Stimulated activated CD4-positive, alpha-beta T cell treated with anti-CD3 and anti-CD28 coated beads, Interleukin-4, amount 100 ng/mL, for 24 hours (primary cell): ENCODE measurements at regions not wholly inside any gene's neighbourhood (a gene's known extent, or its start where the extent isn't known, plus 50 kb on each side); places are given as distances from the start of the nearest gene placed in this dataset.

Experiments used
- DNase-seq: peaks from one replicate; pipeline ENCODE4 v3.0.0-alpha.2; 2020

- DNase-seq: no peak
Observed at GRCh38 chr18:68520406-68521075, 194.4 kb downstream of the TMX3 start.

GRCh38 chr18:68519336-68519735 is 195.6 kb downstream of the TMX3 start:
- DNase-seq: no peak

- DNase-seq: no peak
Observed at GRCh38 chr18:68509902-68510301, 205.0 kb downstream of the TMX3 start.

- no peak for DNase-seq
Observed at GRCh38 chr18:68507781-68508180, 207.1 kb downstream of the TMX3 start.

- no peak for DNase-seq
Observed at GRCh38 chr18:68505178-68505574, 209.7 kb downstream of the TMX3 start.

- DNase-seq: no peak
Observed at GRCh38 chr18:68504441-68505177, 210.3 kb downstream of the TMX3 start.

GRCh38 chr18:68500556-68500955 is 214.4 kb downstream of the TMX3 start:
- no peak for DNase-seq

GRCh38 chr18:68499141-68499540 is 215.8 kb downstream of the TMX3 start:
- no peak for DNase-seq

GRCh38 chr18:68498636-68499035 is 216.3 kb downstream of the TMX3 start:
- DNase-seq: no peak

GRCh38 chr18:68498185-68498584 is 216.7 kb downstream of the TMX3 start:
- DNase-seq: no peak

GRCh38 chr18:68494802-68495581 is 219.9 kb downstream of the TMX3 start:
- no peak for DNase-seq

- no peak for DNase-seq
Observed at GRCh38 chr18:68489013-68489792, 225.7 kb downstream of the TMX3 start.

GRCh38 chr18:68484241-68484640 is 230.7 kb downstream of the TMX3 start:
- DNase-seq: no peak

- no peak for DNase-seq
Observed at GRCh38 chr18:68482815-68483214, 232.1 kb downstream of the TMX3 start.

GRCh38 chr18:68480196-68480595 is 234.7 kb downstream of the TMX3 start:
- no peak for DNase-seq

- no peak for DNase-seq
Observed at GRCh38 chr18:68478246-68478645, 236.7 kb downstream of the TMX3 start.

GRCh38 chr18:68475883-68476282 is 239.0 kb downstream of the TMX3 start:
- no peak for DNase-seq

- DNase-seq: no peak
Observed at GRCh38 chr18:68472701-68473295, 242.1 kb downstream of the TMX3 start.

GRCh38 chr18:68469049-68469625 is 245.8 kb downstream of the TMX3 start:
- DNase-seq: no peak

- DNase-seq: no peak
Observed at GRCh38 chr18:68467957-68468356, 247.0 kb downstream of the TMX3 start.

- DNase-seq: no peak
Observed at GRCh38 chr18:68467329-68467728, 247.6 kb downstream of the TMX3 start.

GRCh38 chr18:68466672-68467071 is 248.2 kb downstream of the TMX3 start:
- DNase-seq: no peak
